Calu3 (cell line): ENCODE measurements at regions not wholly inside any gene's neighbourhood (a gene's known extent, or its start where the extent isn't known, plus 50 kb on each side); places are given as distances from the start of the nearest gene placed in this dataset.

ENCODE experiments used
- BruUV-seq: library from RNA; stranded (reverse); fragments of 400-500 nt; replicated peaks from 2 replicates; lab custom pipeline; 2021; lab: Mats Ljungman, UMichigan
- CTCF ChIA-PET: fragments of 300-600 bp; sonication (Branson Sonifier 250); formaldehyde crosslinking; loops from one replicate; lab custom pipeline; 2022; ENCODE audit warnings: antibody characterized with exemption; lab: Charles Lee
- DNase-seq: peaks from one replicate; pipeline ENCODE4 v3.0.0; 2022
- H3K27ac Mint-ChIP-seq: one replicate; pipeline ENCODE4 v1.8.0; 2022; ENCODE audit warnings: mixed read lengths; ENCODE audit not compliant: unreplicated experiment
- H3K27me3 Mint-ChIP-seq: one replicate; pipeline ENCODE4 v1.8.0; 2022; ENCODE audit warnings: mixed read lengths; ENCODE audit not compliant: unreplicated experiment
- H3K36me3 Mint-ChIP-seq: one replicate; pipeline ENCODE4 v1.8.0; 2022; ENCODE audit warnings: mild to moderate bottlenecking, moderate library complexity, mixed read lengths; ENCODE audit not compliant: insufficient read depth, unreplicated experiment
- H3K4me1 Mint-ChIP-seq: one replicate; pipeline ENCODE4 v1.8.0; 2022; ENCODE audit warnings: mild to moderate bottlenecking, low read depth, mixed read lengths; ENCODE audit not compliant: unreplicated experiment
- H3K4me3 Mint-ChIP-seq: one replicate; pipeline ENCODE4 v1.8.0; 2022; ENCODE audit warnings: mild to moderate bottlenecking, low read depth, moderate library complexity, mixed read lengths; ENCODE audit not compliant: unreplicated experiment
- H3K9me3 Mint-ChIP-seq: one replicate; pipeline ENCODE4 v1.8.0; 2022; ENCODE audit warnings: low read depth, mixed read lengths; ENCODE audit not compliant: unreplicated experiment
- intact Hi-C: fragments of 100-400 bp; cut with micrococcal nuclease; formaldehyde crosslinking; loops from one replicate; pipeline ENCODE4 v1.10.0; 2022; ENCODE audit not compliant: unreplicated experiment
- TF ChIP-seq, protein P1 (sequence below): fragments of 200-600 bp; IDR thresholded peaks from one replicate; pipeline ENCODE4 v1.8.0; 2022; ENCODE audit warnings: antibody characterized with exemption; ENCODE audit not compliant: unreplicated experiment

GRCh38 chr16:85469929-85470590, 143.1 kb upstream of the GSE1 start:
- intact Hi-C loops: no loop called here
- H3K27ac Mint-ChIP-seq: no peak overlapping the region
- TF ChIP-seq, protein P1, sequence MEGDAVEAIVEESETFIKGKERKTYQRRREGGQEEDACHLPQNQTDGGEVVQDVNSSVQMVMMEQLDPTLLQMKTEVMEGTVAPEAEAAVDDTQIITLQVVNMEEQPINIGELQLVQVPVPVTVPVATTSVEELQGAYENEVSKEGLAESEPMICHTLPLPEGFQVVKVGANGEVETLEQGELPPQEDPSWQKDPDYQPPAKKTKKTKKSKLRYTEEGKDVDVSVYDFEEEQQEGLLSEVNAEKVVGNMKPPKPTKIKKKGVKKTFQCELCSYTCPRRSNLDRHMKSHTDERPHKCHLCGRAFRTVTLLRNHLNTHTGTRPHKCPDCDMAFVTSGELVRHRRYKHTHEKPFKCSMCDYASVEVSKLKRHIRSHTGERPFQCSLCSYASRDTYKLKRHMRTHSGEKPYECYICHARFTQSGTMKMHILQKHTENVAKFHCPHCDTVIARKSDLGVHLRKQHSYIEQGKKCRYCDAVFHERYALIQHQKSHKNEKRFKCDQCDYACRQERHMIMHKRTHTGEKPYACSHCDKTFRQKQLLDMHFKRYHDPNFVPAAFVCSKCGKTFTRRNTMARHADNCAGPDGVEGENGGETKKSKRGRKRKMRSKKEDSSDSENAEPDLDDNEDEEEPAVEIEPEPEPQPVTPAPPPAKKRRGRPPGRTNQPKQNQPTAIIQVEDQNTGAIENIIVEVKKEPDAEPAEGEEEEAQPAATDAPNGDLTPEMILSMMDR: no peak

DNA sequence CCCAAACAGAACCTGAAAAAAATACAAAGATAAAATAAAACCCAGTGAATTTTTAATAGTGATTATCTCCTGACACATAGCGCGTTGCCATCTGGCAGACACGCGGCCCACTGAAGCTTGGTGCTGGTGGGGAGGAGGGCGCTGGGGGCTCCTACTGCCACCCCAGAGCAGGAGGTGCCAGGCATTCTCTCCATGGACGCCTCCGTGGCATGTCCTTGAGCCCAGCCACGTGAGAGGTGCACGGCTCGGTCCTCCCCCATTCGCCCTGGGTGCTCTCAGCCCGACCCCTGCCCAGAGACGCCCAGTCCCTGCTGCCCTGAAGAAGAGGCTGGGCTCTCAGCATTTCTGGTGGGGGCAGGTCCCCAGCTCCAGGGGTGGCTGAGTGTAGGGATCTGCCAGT, 142.2 kb upstream of the GSE1 start:
- no peaks in the 10 kb centered on the region for H3K36me3 Mint-ChIP-seq
- TF ChIP-seq, protein P1: no peak
- H3K4me1 Mint-ChIP-seq: peaks cover 12% of the 10 kb centered on the region
- peaks cover 98% of the 10 kb centered on the region for H3K27me3 Mint-ChIP-seq
- no TSS peak for BruUV-seq
- DNase-seq: no peak
- H3K9me3 Mint-ChIP-seq: no peaks in the 10 kb centered on the region
- no peak overlapping the region for H3K27ac Mint-ChIP-seq
- CTCF ChIA-PET: interaction anchor here (0.6 to 1.4 kb wide), 3 partner anchors 9 to 283 kb away, joined by 3 to 7 read pairs (median 5); no protein-coding TSS in a partner anchor
- intact Hi-C loops: no loop called here
- H3K4me3 Mint-ChIP-seq: no peak overlapping the region

More at GRCh38 chr16:85469929-85470590, 143.1 kb upstream of the GSE1 start:
- Mint-ChIP-seq H3K4me3 (no peak overlapping the region), H3K4me1 (peaks cover 12% of the 10 kb centered on the region), H3K36me3 (no peaks in the 10 kb centered on the region), H3K27me3 (peaks cover 100% of the 10 kb centered on the region), H3K9me3 (no peaks in the 10 kb centered on the region)
- no peak for DNase-seq
- no TSS peak for BruUV-seq
- CTCF ChIA-PET: interaction anchor here (0.6 to 1.4 kb wide), 2 partner anchors 10 to 284 kb away, joined by 3 to 7 read pairs; no protein-coding TSS in a partner anchor

- Mint-ChIP-seq H3K27ac (no peak overlapping the region), H3K27me3 (peaks cover 89% of the 10 kb centered on the region), H3K36me3 (no peaks in the 10 kb centered on the region), H3K9me3 (no peaks in the 10 kb centered on the region), H3K4me1 (peaks cover 12% of the 10 kb centered on the region), H3K4me3 (no peak overlapping the region)
- TF ChIP-seq, protein P1: no peak
- intact Hi-C loops: no loop called here
- DNase-seq: peak; percentile 62
- CTCF ChIA-PET: interaction anchor here (0.7 to 2.0 kb wide), 10 partner anchors 8 to 139 kb away, joined by 3 to 7 read pairs (median 4); no protein-coding TSS in a partner anchor
- BruUV-seq: no TSS peak
Measured at GRCh38 chr16:85471469-85472431, 141.4 kb upstream of the GSE1 start.

DNA sequence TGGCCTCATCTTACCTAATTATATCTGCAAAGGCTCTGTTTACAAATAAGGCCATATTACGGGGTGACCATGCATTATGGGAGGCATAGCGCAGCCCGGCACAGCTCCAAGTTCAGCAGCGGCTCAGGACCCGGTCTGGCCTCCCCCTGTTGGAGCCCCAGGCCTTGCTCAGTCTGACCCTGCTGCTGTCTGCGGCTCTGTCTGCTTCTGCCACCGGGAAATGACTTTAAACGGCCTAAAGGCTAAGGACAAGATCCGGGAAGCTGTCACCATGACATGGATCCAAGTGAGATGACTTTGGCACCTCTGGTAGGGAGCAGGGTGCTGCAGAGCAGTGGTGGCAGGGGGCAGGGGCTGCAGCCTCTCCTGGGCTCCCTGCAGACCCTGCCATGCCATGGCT, 140.6 kb upstream of the GSE1 start:
- Mint-ChIP-seq H3K36me3 (no peaks in the 10 kb centered on the region), H3K4me1 (peaks cover 12% of the 10 kb centered on the region), H3K27ac (no peak overlapping the region), H3K9me3 (no peaks in the 10 kb centered on the region), H3K27me3 (peaks cover 82% of the 10 kb centered on the region), H3K4me3 (no peak overlapping the region)
- CTCF ChIA-PET: interaction anchor here (0.7 to 2.0 kb wide), 9 partner anchors 44 to 138 kb away, joined by 3 to 5 read pairs (median 4); no protein-coding TSS in a partner anchor
- no TSS peak for BruUV-seq
- intact Hi-C loops: no loop called here
- no peak for DNase-seq
- TF ChIP-seq, protein P1: no peak
